HEK293 (cell line): ENCODE measurements at regions not wholly inside any gene's neighbourhood (a gene's known extent, or its start where the extent isn't known, plus 50 kb on each side); places are given as distances from the start of the nearest gene placed in this dataset.

Experiments used
- CTCF ChIA-PET: fragments of 350-600 bp; formaldehyde crosslinking; extraction: SDS; loops from one replicate; lab custom pipeline; 2021; ENCODE audit warnings: antibody characterized with exemption; lab: Yijun Ruan, JAX
- POLR2A ChIA-PET: fragments of 300-600 bp; formaldehyde crosslinking; extraction: SDS; loops from one replicate; lab custom pipeline; 2020; ENCODE audit warnings: antibody characterized with exemption, inconsistent platforms; lab: Yijun Ruan, JAX
- H3K27ac ChIP-seq: fragments of 200-500 bp; sonication (Bioruptor generic); 2 replicates; pipeline ENCODE4 v1.5.1; 2014; ENCODE audit warnings: low read depth, low read length, control low read depth, inconsistent platforms; ENCODE audit errors: extremely low read depth
- H3K36me3 ChIP-seq, 2 experiments: fragments of 200-500 bp in 1 of 2; sonication (Bioruptor generic) in 1 of 2; 1 replicate in 1 of 2; 2 replicates in 1 of 2; pipeline ENCODE4 v1.5.1; 2014 to 2017; ENCODE audit warnings: inconsistent platforms in 2 of 2, low read length in 2 of 2; ENCODE audit not compliant: control insufficient read depth in 2 of 2, insufficient read depth in 1 of 2
- H3K4me1 ChIP-seq: fragments of 200-500 bp; sonication (Bioruptor generic); 2 replicates; pipeline ENCODE4 v1.5.1; 2014; ENCODE audit warnings: mild to moderate bottlenecking, low read length, inconsistent platforms; ENCODE audit not compliant: control insufficient read depth, insufficient read depth
- H3K4me3 ChIP-seq: 2 replicates; pipeline ENCODE4 v1.5.1; 2011; ENCODE audit warnings: low read depth, mild to moderate bottlenecking, control low read depth, low read length, moderate library complexity
- H3K9me3 ChIP-seq: fragments of 200-500 bp; sonication (Bioruptor generic); 2 replicates; pipeline ENCODE4 v1.5.1; 2014; ENCODE audit warnings: low read depth, low read length, inconsistent platforms; ENCODE audit not compliant: control insufficient read depth, insufficient read depth
- GLIS2 ChIP-seq: fragments of 450-650 bp; formaldehyde crosslinking; IDR thresholded peaks from 2 replicates; pipeline ENCODE4 v1.5.1; 2016; ENCODE audit warnings: missing biosample characterization, missing genetic modification characterization
- KLF7 ChIP-seq: fragments of 450-650 bp; formaldehyde crosslinking; IDR thresholded peaks from 2 replicates; pipeline ENCODE4 v1.5.1; 2016; ENCODE audit warnings: missing biosample characterization, missing genetic modification characterization, borderline replicate concordance
- PBX3 ChIP-seq: sonication (generic); formaldehyde crosslinking; IDR thresholded peaks from 2 replicates; pipeline ENCODE4 v1.8.1; 2022; ENCODE audit warnings: mild to moderate bottlenecking, moderate library complexity, missing genetic modification reagents
- SCRT1 ChIP-seq: fragments of 450-650 bp; formaldehyde crosslinking; IDR thresholded peaks from 2 replicates; pipeline ENCODE4 v1.5.1; 2016; ENCODE audit warnings: missing biosample characterization, missing genetic modification characterization, borderline replicate concordance
- YY1 ChIP-seq: fragments of 450-650 bp; formaldehyde crosslinking; IDR thresholded peaks from 2 replicates; pipeline ENCODE4 v1.5.1; 2018; ENCODE audit warnings: missing biosample characterization, missing genetic modification characterization
- ZBTB21 ChIP-seq: fragments of 450-650 bp; formaldehyde crosslinking; IDR thresholded peaks from 2 replicates; pipeline ENCODE4 v1.5.1; 2017; ENCODE audit warnings: missing biosample characterization, missing genetic modification characterization
- ZFP37 ChIP-seq: fragments of 450-650 bp; formaldehyde crosslinking; IDR thresholded peaks from 2 replicates; pipeline ENCODE4 v1.5.1; 2016; ENCODE audit warnings: missing biosample characterization, missing genetic modification characterization
- ZNF138 ChIP-seq: fragments of 450-650 bp; formaldehyde crosslinking; IDR thresholded peaks from 2 replicates; pipeline ENCODE4 v1.5.1; 2016; ENCODE audit warnings: missing biosample characterization, missing genetic modification characterization, borderline replicate concordance
- ZNF146 ChIP-seq: fragments of 450-650 bp; formaldehyde crosslinking; IDR thresholded peaks from 2 replicates; pipeline ENCODE4 v1.5.1; 2016; ENCODE audit warnings: missing biosample characterization, missing genetic modification characterization
- ZNF239 ChIP-seq: fragments of 450-650 bp; formaldehyde crosslinking; IDR thresholded peaks from 2 replicates; pipeline ENCODE4 v1.5.1; 2016; ENCODE audit warnings: missing biosample characterization, missing genetic modification characterization
- ZNF302 ChIP-seq: fragments of 450-650 bp; formaldehyde crosslinking; IDR thresholded peaks from 2 replicates; pipeline ENCODE4 v1.5.1; 2016; ENCODE audit warnings: missing biosample characterization, missing genetic modification characterization, low read depth
- ZNF354C ChIP-seq: fragments of 450-650 bp; formaldehyde crosslinking; IDR thresholded peaks from 2 replicates; pipeline ENCODE4 v1.5.1; 2016; ENCODE audit warnings: missing biosample characterization, missing genetic modification characterization, low read depth, borderline replicate concordance
- ZNF433 ChIP-seq: fragments of 450-650 bp; formaldehyde crosslinking; IDR thresholded peaks from 2 replicates; pipeline ENCODE4 v1.5.1; 2016; ENCODE audit warnings: missing biosample characterization, missing genetic modification characterization, low read depth
- ZNF555 ChIP-seq: fragments of 450-650 bp; formaldehyde crosslinking; conservative IDR thresholded peaks from 2 replicates; pipeline ENCODE4 v1.5.1; 2017; ENCODE audit warnings: missing biosample characterization, mild to moderate bottlenecking, missing genetic modification characterization, inconsistent platforms
- ZNF600 ChIP-seq: fragments of 450-650 bp; formaldehyde crosslinking; IDR thresholded peaks from 2 replicates; pipeline ENCODE4 v1.5.1; 2016; ENCODE audit warnings: missing biosample characterization, missing genetic modification characterization
- ZNF704 ChIP-seq: fragments of 450-650 bp; formaldehyde crosslinking; IDR thresholded peaks from 2 replicates; pipeline ENCODE4 v1.5.1; 2016; ENCODE audit warnings: missing biosample characterization, missing genetic modification characterization
- TF ChIP-seq, protein P1 (sequence below): fragments of 450-650 bp; IDR thresholded peaks from 2 replicates; pipeline ENCODE4 v1.5.1; 2018; ENCODE audit warnings: missing biosample characterization, missing genetic modification characterization
- TF ChIP-seq, protein P2 (sequence below): fragments of 450-650 bp; formaldehyde crosslinking; IDR thresholded peaks from 2 replicates; pipeline ENCODE4 v1.5.1; 2016; ENCODE audit warnings: missing biosample characterization, missing genetic modification characterization

- POLR2A ChIA-PET = no interaction called here
- CTCF ChIA-PET = interaction anchor here (0.6 kb wide), 1 partner anchor 16 kb away, joined by 3 read pairs; no protein-coding TSS in a partner anchor
- H3K4me3 ChIP-seq = no peak overlapping the region
These were observed 489.1 kb upstream of the SALL1 start for GRCh38 chr16:51640196-51640595.

DNA sequence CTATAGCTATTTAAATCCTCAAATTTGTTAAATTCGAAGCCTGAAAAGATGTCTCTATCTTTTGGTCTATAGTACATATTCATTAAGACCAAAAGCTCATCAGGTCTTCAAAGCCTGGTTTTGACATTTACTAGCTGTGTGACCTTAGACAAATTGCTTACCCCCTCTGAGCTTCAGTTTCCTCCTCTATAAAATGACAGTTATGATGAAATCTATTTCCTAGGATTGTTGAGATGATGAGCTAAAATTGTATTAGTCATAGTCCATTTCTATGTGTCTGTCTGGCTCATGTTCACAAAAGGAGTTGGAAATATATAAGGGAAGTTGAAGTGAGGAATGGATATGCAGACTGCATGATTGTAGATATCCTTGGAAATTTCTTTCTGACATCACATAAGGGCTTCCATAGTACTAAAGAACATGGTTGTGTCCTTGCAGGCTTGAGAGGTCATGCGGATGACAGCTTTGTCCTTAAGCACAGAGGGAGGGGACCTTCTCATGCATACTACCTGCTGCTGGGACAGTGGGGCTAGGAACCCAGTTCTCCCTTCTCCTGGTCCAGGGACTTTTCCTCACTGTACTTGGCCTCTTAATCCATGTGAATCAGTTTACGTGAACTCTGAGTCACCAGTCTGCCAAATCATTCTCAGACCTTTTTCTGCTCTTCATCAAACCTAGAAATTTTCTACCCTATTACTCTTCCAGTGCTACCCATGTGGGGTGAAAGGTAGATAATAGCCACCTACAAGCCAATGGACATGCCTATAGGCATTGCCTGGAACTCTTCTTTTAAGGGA lies 487.5 kb upstream of the SALL1 start:
- ChIA-PET CTCF (no interaction called here), POLR2A (no interaction called here)
- Histone ChIP-seq H3K36me3 (no peaks in the 10 kb centered on the region), H3K4me3 (no peak overlapping the region), H3K4me1 (peaks cover 5% of the 10 kb centered on the region; the same call in 1 of the 2 replicates), H3K27ac (no peak overlapping the region), H3K9me3 (no peaks in the 10 kb centered on the region)
- TF ChIP-seq GLIS2 (tag by site-specific recombination) (no peak), YY1 (no peak), ZNF704 (tag by site-specific recombination) (no peak), ZNF138 (no peak), ZNF600 (tag by site-specific recombination) (no peak)

More at GRCh38 chr16:51640196-51640595, 489.1 kb upstream of the SALL1 start:
- TF ChIP-seq ZNF239 (tag by site-specific recombination) = no peak
- no peak for TF ChIP-seq PBX3 (CRISPR knock-in tag)
- TF ChIP-seq GLIS2 (tag by site-specific recombination) = no peak
- TF ChIP-seq, protein P1, sequence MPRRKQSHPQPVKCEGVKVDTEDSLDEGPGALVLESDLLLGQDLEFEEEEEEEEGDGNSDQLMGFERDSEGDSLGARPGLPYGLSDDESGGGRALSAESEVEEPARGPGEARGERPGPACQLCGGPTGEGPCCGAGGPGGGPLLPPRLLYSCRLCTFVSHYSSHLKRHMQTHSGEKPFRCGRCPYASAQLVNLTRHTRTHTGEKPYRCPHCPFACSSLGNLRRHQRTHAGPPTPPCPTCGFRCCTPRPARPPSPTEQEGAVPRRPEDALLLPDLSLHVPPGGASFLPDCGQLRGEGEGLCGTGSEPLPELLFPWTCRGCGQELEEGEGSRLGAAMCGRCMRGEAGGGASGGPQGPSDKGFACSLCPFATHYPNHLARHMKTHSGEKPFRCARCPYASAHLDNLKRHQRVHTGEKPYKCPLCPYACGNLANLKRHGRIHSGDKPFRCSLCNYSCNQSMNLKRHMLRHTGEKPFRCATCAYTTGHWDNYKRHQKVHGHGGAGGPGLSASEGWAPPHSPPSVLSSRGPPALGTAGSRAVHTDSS (tag by site-specific recombination) = no peak
- TF ChIP-seq ZNF302 (tag by site-specific recombination) = no peak
- TF ChIP-seq ZNF555 (tag by site-specific recombination) = no peak
- TF ChIP-seq ZNF354C (tag by site-specific recombination) = no peak
- TF ChIP-seq SCRT1 (tag by site-specific recombination) = no peak
- no peak for TF ChIP-seq ZFP37 (tag by site-specific recombination)
- TF ChIP-seq ZNF433 = no peak
- no peak for TF ChIP-seq KLF7
- TF ChIP-seq ZNF146 (tag by site-specific recombination) = no peak
- TF ChIP-seq ZBTB21 (tag by site-specific recombination) = no peak
- TF ChIP-seq, protein P2, sequence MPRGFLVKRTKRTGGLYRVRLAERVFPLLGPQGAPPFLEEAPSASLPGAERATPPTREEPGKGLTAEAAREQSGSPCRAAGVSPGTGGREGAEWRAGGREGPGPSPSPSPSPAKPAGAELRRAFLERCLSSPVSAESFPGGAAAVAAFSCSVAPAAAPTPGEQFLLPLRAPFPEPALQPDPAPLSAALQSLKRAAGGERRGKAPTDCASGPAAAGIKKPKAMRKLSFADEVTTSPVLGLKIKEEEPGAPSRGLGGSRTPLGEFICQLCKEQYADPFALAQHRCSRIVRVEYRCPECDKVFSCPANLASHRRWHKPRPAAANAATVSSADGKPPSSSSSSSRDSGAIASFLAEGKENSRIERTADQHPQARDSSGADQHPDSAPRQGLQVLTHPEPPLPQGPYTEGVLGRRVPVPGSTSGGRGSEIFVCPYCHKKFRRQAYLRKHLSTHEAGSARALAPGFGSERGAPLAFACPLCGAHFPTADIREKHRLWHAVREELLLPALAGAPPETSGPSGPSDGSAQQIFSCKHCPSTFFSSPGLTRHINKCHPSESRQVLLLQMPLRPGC (tag by site-specific recombination) = no peak
- Histone ChIP-seq H3K36me3 (no peaks in the 10 kb centered on the region), H3K4me1 (peaks cover under 1% of the 10 kb centered on the region; the same call in 1 of the 2 replicates), H3K27ac (no peak overlapping the region), H3K9me3 (no peaks in the 10 kb centered on the region)
